HG03139 (cell line): ENCODE measurements at regions not wholly inside any gene's neighbourhood (a gene's known extent, or its start where the extent isn't known, plus 50 kb on each side); places are given as distances from the start of the nearest gene placed in this dataset.
"Not testable (repeated sequence)": the region's sequence is repeated elsewhere in the genome, so short reads cannot be mapped to it uniquely, and the experiment has no call there.

Experiments used
- ATAC-seq: cut with Tn5 transposase; IDR thresholded peaks from one replicate; pipeline ENCODE4 v1.9.1; 2021; ENCODE audit not compliant: unreplicated experiment

- no peak for ATAC-seq
Measured at GRCh38 chr3:174442302-174442682, 416.8 kb upstream of the NAALADL2 start.

- no peak for ATAC-seq
Measured at GRCh38 chr3:174444391-174444790, 414.7 kb upstream of the NAALADL2 start.

- ATAC-seq, result no peak
Measured at GRCh38 chr3:174457758-174458157, 401.4 kb upstream of the NAALADL2 start.

DNA sequence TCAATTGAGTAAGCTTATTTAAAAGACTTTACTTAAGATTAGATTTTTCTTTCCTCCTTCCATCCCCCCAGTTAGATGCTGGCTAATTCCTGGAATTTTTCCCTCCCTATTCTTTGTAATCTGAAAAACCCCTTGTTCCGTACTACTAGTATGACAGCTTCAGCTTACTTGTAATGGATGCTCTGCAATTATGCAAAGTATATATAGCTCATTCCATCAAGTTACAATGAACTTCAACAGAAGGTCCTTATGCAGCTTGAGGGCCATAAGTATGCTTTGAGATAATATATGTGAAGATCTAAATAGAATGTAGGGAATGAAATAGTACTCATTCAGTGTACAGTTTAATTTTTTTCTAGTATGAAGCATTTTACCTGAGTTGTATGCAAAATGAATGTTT is 398.3 kb upstream of the NAALADL2 start:
- no peak for ATAC-seq

DNA sequence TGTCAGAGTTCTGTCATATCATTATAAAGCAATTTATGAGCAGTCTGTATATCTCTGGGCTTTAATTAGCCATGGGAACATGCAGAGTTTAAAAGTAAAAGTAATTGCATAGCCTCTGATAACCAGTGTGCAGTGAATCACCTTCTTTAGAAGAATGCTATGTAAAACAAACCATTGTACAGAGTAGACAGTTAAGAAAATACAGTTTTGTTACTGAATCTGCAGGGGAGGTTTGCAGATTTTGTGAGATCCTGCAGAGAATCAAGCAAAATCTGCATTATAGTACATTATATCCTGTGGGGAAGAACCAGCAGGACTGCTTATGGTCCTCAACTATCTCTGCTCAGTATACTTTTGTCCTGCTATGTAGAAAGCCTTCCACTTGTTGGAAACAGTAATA is 396.2 kb upstream of the NAALADL2 start:
- ATAC-seq, result no peak

- no peak for ATAC-seq
Measured at GRCh38 chr3:174465177-174465576, 394.0 kb upstream of the NAALADL2 start.

DNA sequence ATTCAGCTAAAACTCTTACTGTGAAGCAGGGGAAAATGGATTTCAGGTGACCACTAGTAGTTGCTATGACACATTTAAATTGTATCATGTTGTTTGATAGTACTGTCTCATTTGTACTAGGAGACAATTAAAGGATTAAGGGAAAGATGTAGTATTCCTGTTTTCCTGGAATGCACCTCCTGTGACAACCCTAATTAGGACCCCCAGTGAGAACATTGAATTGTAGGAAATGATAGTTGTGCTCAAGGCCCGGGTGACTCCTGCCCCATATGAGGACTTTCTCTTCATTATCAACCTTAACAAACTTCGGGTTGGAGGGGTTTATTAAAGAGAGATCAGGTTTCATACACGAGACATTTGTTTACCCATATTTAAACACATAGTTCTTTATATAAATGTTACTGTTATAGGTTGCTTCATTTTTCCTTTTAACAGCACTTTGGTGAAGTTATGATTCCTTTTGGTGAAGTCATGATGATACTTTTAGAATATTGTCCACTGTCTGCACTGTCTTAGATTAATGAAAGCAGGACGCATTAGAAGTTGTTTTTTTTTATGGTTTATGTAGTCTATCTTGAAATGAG is 392.6 kb upstream of the NAALADL2 start:
- ATAC-seq, result no peak

DNA sequence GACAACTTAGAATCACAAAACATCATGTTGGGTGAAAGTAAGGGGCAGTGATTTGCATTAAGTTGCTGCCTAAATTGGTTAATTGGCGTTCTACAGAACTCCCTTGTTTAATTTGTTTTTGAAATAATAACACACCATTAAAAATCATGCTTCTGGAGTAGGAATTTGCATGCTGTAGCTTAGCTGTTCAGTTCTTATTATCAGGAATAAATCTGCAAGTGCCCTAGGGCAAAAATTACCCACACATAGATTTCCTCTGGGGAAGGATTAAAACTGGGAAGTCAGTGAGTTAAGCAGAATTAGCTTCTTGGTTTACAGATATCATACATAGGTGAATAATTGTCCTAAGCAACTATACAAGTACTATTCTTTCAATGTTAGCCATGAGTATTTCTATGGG is 381.6 kb upstream of the NAALADL2 start:
- no peak for ATAC-seq

DNA sequence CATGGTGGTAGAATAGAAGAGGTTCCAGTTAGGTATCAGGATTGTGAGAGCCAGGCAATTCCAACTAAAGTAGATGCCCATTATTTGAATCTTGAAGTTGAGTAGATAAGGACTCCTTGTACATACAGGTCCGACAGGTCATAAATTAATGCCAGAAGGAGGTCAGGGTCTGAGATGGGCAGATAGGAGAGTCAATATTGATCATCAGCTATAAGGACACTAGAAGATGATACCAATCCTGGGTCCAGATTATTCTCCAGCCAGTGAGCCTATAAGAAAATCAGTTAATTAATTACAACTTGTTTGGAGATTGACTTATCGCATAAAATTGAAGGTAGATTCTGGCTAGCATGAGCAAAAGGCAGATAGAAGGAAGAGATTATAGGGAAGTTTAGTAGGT is 378.4 kb upstream of the NAALADL2 start:
- ATAC-seq, result no peak

- no peak for ATAC-seq
Measured at GRCh38 chr3:174482541-174482940, 376.6 kb upstream of the NAALADL2 start.

DNA sequence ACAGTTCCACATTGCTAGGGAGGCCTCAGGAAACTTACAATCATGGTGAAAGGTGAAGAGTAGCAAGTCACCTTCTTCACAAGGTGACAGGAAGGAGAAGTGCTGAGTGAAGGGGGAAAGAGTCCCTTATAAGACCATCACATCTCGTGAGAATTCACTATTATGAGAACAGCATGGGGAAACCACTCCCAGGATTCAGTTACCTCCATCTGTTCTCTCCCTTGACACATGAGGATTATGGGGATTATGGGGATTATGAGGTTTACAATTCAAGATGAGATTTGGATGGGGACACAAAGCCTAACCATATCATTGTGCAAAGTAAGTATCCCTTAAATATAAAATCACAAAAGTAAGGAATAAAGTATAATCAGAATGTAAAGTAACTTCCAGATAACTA is 375.9 kb upstream of the NAALADL2 start:
- no peak for ATAC-seq

DNA sequence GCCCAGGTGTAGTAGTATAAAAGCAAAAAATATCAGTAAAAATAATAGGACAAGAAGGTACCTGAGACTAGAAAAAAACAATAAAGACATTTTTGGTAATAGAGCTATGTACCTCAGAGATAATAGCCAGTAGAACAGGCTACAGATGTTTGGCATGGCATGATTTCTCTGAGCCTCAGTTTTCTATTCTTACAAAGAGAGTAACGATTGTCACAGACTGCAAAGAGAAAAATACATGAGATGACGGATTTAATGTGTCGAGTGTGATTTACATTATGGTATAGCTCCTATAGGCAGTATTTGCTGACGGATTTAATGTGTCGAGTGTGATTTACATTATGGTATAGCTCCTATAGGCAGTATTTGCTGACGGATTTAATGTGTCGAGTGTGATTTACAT is 375.3 kb upstream of the NAALADL2 start:
- not testable (repeated sequence) for ATAC-seq

- ATAC-seq, result no peak
Measured at GRCh38 chr3:174488527-174488926, 370.6 kb upstream of the NAALADL2 start.

GRCh38 chr3:174495311-174495710 is 363.8 kb upstream of the NAALADL2 start:
- no peak for ATAC-seq

DNA sequence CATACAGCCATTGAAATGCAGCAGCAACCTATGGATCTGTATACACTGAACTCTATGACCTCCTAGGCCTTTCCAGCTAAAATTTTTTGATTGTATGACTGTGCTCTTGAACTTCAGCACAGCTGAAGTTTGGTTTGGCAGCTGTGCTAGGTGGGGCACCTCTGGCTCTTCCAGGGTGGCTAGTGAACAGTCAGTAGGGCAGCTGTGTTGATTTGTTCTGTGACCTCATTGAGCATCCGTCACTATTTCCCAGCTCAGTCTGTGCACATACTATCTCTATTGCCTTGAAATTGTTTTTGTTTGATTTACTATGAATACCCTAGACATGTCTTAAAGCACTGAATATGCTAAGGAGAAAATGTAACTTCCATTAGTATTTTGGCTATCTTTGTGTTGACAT is 363.2 kb upstream of the NAALADL2 start:
- ATAC-seq, result no peak

GRCh38 chr3:174498638-174499037 is 360.5 kb upstream of the NAALADL2 start:
- ATAC-seq, result no peak

DNA sequence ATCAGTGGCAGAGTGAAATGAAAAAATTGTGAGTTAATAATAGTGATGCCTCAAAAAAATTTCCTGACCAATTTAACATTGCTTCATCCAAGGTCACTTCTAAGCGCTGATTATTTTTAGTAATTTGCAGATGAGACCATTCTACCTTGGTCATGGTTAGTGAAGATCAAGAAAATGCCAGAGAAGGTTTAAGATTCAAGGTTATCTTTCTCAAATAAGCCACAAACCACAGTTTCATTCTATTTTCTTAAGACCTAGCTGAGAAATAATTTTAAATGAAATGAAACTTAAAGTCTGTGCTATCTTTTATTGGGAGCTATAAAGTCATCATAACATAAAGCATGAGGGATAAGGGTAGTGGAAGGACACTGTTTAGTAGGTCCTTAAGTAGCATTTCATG is 353.9 kb upstream of the NAALADL2 start:
- ATAC-seq, result no peak

DNA sequence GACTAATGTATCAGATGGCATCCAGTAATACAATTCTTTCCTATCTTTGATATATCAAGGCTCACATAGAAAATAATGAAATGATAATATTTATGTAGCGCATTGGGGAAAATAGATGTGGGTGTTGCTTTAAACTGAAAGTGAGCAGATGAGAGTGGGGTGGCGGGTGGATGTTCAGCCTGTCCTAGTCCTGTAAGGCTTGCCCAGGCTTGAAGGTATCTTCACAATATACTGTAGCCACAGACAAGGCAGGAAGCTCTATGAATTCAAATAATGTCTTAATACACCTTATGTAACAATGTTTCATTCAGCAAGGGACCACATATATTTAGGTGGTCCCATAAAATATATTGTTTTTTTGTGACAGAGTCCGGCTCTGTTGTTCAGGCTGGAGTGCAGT is 334.9 kb upstream of the NAALADL2 start:
- ATAC-seq, result no peak

DNA sequence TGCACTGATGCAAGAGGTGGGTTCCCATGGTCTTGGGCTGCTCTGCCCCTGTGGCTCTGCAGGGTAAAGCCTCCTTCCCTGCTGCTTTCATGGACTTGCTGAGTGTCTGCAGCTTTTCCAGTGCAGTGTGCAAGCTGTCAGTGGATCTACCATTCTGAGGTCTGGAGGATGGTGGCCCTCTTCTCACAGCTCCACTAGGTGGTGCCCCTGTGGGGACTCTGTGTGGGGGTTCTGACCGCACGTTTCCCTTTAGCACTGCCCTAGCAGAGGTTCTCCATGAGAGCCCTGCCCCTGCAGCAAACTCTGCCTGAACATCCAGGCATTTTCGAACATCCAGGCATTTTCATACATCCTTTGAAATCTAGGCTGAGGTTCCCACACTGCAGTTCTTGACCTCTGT is 329.8 kb upstream of the NAALADL2 start:
- ATAC-seq, result no peak

GRCh38 chr3:174531262-174531982 is 327.7 kb upstream of the NAALADL2 start:
- no peak for ATAC-seq

DNA sequence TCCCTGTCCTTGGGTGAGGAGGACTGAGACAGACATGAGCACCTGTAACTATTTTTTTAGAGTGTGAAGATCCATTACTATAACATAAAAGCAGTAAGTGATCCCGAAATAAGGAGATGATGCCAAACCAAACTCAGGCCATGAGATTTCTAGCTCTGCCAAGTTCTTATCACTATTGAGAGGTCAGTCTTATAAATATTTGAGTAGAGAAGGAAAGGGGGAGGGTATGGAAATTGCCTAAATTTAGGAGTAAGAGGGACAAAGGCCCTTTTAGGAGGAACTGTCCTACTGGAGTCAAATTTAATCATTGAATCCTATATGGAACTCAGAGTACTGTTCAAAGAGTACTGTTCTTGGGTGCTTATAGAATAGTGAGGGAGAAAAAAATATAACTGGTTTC is 326.9 kb upstream of the NAALADL2 start:
- no peak for ATAC-seq

DNA sequence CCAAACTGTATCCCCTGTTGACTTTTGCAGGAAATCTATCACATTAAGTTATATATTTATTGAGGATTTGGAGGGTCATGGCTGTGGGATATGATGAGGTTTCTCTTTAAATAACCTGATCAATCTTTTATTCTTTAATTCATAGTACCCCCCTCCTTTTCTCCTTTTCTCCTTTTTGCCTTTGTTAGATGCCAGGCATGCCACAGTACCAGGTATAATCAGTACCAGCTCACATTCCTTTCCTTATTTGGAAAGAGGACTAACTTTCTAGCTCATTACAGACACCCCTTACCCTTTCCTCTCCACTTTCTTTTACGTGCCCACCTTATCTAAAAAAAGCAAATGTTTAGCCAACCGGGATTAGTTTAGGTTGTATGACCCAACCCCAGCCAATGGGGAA is 326.4 kb upstream of the NAALADL2 start:
- ATAC-seq, result no peak

GRCh38 chr3:174533286-174533685 is 325.8 kb upstream of the NAALADL2 start:
- ATAC-seq, result no peak
